ENCODE measurements at regions not wholly inside any gene's neighbourhood (a gene's known extent, or its start where the extent isn't known, plus 50 kb on each side); places are given as distances from the start of the nearest gene placed in this dataset.

DNA sequence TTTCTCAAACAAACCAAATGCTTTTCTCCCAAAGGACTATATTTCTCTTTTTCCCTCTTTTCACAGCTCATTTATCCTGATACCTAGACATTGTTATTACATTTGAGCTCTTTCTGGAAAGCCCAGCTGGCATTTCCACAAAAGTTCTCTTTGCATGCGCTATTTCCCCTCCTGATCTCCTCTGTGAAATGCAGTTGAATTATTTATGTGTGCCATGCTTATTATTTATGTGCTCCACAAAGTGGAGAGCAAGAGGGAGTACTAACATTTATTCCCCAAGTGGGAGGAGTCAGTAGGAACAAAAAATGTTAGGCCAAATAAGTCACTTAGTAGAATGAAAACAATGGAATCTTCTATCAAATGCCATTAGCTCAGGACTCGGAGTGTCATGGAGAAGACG is 626.6 kb upstream of the IGFBP7 start:
- TF ChIP-seq, protein P1, sequence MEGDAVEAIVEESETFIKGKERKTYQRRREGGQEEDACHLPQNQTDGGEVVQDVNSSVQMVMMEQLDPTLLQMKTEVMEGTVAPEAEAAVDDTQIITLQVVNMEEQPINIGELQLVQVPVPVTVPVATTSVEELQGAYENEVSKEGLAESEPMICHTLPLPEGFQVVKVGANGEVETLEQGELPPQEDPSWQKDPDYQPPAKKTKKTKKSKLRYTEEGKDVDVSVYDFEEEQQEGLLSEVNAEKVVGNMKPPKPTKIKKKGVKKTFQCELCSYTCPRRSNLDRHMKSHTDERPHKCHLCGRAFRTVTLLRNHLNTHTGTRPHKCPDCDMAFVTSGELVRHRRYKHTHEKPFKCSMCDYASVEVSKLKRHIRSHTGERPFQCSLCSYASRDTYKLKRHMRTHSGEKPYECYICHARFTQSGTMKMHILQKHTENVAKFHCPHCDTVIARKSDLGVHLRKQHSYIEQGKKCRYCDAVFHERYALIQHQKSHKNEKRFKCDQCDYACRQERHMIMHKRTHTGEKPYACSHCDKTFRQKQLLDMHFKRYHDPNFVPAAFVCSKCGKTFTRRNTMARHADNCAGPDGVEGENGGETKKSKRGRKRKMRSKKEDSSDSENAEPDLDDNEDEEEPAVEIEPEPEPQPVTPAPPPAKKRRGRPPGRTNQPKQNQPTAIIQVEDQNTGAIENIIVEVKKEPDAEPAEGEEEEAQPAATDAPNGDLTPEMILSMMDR (conservative IDR thresholded peaks at IDR 0.05; ENCODE audit: low read length), result no peak
- TF ChIP-seq EZH2phosphoT487 (IDR thresholded peaks at IDR 0.05; ENCODE audit: borderline replicate concordance, low read depth, low read length), result no peak
